NCI-H2227 (cell line): ENCODE measurements at regions not wholly inside any gene's neighbourhood (a gene's known extent, or its start where the extent isn't known, plus 50 kb on each side); places are given as distances from the start of the nearest gene placed in this dataset.
"Not testable (repeated sequence)": the region's sequence is repeated elsewhere in the genome, so short reads cannot be mapped to it uniquely, and the experiment has no call there.

ENCODE experiments used
- DNase-seq: peaks from one replicate; lab custom pipeline; 2025; ENCODE audit not compliant: unreplicated experiment; lab: John Stamatoyannopoulos, UW

DNA sequence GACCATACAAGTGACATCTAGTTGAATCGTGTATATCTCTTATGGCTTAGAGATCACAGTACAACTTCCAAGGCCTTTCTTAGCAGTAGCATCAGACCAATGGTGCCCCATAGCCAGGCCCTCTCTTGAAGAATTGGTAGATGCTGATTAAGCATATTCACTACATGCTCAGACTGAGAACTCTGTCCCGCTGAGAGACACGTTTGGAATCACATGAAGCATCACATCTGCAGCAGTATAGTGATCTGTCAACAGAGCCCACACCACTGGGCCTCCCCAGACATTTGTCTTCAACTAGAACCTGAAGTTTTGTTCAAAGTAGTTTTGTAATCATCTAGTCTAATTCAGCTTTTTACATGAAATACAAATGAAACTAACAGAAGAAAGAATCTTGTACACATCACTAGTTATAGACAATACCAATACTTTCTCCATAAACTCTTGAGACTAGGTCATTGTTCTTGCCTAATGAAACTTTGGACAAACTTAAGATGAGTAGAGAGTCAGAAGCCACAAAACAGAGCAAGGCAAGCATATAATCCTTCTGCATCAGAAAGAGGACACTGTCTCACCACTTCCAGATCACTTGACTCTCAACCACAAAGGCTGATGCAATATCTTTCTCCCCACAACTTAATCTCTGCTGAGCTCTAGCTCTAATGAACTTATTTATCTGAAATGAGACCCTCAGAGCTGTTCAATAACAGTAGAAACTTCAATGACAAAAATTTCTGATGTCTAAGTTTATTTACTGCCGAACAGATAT is 182.7 kb downstream of the TBX18 start:
- no peak for DNase-seq

DNA sequence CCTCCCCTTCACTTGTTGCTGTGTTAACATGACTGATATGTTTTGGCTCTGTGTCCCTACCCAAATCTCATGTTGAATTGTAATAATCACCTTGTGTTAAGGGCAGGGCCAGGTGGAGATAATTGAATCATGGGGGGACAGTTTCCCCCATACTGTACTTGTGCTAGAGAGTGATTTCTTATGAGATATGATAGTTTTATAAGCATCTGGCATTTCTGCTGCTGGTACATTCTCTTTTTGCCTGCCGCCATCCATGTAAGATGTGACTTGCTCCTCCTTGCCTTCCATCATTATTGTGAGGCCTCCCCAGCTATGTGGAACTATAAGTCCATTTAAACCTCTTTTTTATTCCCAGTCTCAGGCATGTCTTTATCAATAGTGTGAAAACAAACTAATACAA is 185.0 kb downstream of the TBX18 start:
- DNase-seq = no peak

- DNase-seq = no peak
Observed at GRCh38 chr6:84576029-84576428, 188.4 kb downstream of the TBX18 start.

- no peak for DNase-seq
Observed at GRCh38 chr6:84575264-84575663, 189.1 kb downstream of the TBX18 start.

DNA sequence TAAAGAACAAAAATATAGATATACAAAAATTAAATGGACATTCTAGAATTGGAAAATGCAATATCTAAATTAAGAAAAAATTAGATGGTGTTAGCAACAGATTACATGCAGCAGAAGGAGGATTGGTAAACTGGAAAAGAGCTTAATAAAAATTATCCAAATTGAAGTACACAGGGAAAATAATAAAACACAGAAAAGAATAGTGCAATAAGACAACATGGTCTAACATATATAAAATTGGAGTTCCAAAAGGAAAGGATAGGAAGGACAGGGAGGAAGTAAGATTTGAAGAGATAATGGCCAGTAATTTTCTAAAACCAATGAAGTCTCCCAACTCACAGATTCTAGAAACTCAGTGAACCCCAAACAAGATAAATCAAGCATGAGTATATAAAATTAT is 194.5 kb downstream of the TBX18 start:
- DNase-seq = no peak

- DNase-seq = peak; percentile 14
Observed at GRCh38 chr6:84568971-84569370, 195.4 kb downstream of the TBX18 start.

- not testable (repeated sequence) for DNase-seq
Observed at GRCh38 chr6:84565718-84566117, 198.7 kb downstream of the TBX18 start.

- DNase-seq = no peak
Observed at GRCh38 chr6:84560436-84561390, 203.7 kb downstream of the TBX18 start.

- DNase-seq = no peak
Observed at GRCh38 chr6:84556541-84557335, 207.7 kb downstream of the TBX18 start.

DNA sequence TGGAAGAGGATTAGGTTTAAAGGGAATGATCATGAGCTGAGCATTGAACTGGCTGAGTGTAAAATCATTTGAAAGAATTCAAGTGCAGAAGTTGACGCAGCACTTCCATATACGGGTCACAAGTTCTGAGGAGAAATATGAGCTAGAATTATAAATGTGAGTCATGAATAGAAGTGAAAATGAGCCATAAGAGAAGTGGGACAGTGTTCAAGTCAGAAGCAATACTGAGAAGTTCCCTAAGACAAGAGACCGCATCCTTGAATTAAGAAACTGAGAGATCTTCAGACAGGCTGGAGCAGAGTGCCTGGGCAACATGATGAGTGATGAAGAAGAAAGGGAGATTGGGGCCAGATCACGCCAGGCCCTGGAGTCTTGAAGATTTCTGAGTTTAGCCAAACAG is 209.7 kb downstream of the TBX18 start:
- no peak for DNase-seq

- DNase-seq = no peak
Observed at GRCh38 chr6:84554074-84554473, 210.3 kb downstream of the TBX18 start.

DNA sequence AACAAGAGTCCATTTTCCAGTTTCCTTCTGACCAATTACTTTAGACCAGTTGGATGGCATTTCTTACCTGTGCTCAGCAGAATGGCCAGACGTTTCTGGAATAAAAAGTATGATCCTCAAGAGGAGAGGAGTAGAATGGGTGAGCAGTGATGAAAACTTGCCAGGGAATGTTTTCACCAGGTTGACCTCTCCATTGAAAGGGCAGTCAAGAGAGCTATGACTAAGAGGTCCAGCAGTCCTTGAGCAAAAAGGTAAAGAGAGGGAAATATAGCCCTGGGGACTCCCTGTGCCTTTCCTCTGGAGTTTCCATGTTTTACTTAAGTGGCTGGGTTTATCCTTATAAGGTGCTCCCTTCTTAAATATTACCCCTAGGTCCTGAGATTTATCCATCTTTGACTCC is 210.9 kb downstream of the TBX18 start:
- DNase-seq = no peak

GRCh38 chr6:84551797-84552196 is 212.6 kb downstream of the TBX18 start:
- no peak for DNase-seq

- DNase-seq = no peak
Observed at GRCh38 chr6:84549917-84550316, 214.5 kb downstream of the TBX18 start.

- no peak for DNase-seq
Observed at GRCh38 chr6:84547341-84547801, 217.0 kb downstream of the TBX18 start.

DNA sequence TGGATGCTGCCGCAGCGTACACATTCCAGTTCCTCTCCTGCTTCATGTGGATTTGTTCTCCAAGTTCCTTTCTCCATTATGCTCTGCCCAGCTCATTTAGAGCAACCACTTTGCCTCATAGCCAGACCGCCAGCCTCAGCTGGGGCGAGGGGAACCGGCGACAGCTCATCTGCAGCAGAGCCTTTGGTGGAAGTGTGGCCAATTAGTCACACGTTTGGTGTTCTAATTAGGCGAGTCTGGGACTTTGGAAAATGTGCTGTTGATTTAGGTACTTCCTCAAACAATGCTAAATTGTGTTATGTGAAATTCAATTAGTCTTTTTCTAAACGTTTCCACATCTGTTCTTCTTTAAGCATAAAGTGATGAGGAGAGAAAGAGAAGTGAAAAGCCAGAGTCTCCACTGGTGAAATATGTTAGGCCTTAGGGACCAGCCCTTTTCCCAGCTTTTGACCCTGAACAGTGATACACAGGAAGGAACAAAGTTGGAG is 217.9 kb downstream of the TBX18 start:
- DNase-seq = no peak

DNA sequence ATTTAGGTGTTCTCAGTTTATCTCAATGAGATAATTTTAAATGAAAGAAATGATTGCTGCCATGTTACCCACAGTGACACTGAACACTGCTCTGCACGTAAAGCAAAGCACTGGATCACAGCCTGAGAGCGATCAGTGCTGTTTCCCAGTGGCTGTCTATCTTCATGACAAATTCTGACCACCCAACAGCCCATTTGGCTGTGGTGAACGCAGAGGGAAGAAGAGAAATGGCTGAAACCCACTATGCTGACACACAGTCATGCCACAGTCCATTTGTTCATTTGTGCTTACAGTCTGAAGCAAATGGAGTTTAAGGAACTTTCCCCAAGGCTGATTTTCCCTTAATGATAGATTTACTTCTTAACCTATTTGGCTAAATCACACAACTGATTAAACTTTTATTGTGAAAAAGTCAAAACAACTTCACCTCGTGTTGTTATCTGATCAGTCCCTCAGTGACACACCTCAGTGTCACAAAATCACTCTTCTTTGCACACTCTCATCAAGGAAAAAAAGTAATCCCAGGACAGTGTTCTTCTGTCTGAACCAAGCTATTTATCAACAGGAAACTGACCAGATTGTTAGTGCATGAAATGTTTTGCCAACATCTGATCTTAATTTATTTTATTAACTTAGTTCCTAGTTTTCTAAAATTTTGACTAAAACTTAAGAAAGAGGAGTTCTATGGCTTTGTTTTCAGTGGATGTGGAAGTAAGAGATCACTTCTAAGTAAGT is 225.1 kb downstream of the TBX18 start:
- no peak for DNase-seq

DNA sequence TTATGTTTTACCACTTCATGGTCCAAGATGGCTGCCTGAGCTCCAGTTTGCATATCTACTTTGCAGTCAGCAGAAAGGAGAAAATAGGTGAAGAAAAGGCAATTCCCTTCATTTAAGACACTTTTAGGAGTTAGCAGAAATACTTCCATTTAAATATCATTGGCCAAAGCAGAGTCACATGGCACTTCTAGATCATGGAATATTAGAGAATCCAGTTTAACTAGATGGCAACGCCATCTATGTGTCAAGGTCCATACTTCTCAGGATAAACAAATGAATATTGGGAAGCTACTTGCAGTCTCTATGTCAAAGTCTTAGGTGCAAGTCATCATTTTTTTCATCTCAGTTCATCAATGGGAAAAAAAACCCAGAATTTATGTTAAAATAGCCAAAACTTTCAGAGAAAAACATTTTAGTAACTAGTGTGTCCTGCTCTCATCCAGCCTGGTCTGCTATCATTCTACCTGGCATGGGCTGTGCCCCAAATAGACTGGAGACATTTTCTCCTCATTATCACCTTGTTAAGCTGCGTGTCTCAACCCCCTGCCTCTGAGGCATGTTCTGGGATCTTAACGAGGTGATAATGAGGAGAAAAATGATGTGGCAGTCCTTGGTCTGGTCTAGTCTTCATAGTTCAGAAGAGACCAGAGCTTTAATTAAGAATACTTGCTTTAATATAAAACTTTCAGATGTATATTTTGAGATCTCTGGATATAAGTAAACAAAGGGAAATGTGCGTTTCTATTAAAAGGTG is 227.3 kb downstream of the TBX18 start:
- DNase-seq = no peak

- DNase-seq = no peak
Observed at GRCh38 chr6:84528201-84528600, 236.2 kb downstream of the TBX18 start.

GRCh38 chr6:84526631-84527030 is 237.8 kb downstream of the TBX18 start:
- DNase-seq = no peak
